HG02884 (cell line): ENCODE measurements at regions not wholly inside any gene's neighbourhood (a gene's known extent, or its start where the extent isn't known, plus 50 kb on each side); places are given as distances from the start of the nearest gene placed in this dataset.
"Not testable (repeated sequence)": the region's sequence is repeated elsewhere in the genome, so short reads cannot be mapped to it uniquely, and the experiment has no call there.

ENCODE experiments used
- ATAC-seq: cut with Tn5 transposase; IDR thresholded peaks from one replicate; pipeline ENCODE4 v1.9.1; 2021; ENCODE audit warnings: mild to moderate bottlenecking, moderate library complexity; ENCODE audit not compliant: unreplicated experiment

GRCh38 chr20:16863303-16863702 is 115.1 kb downstream of the OTOR start:
- no peak for ATAC-seq

GRCh38 chr20:16864069-16864468 is 115.9 kb downstream of the OTOR start:
- ATAC-seq = no peak

GRCh38 chr20:16864963-16865362 is 116.8 kb downstream of the OTOR start:
- ATAC-seq = no peak

- no peak for ATAC-seq
Observed at GRCh38 chr20:16865406-16865805, 117.2 kb downstream of the OTOR start.

- not testable (repeated sequence) for ATAC-seq
Observed at GRCh38 chr20:16873124-16873523, 125.0 kb downstream of the OTOR start.

GRCh38 chr20:16877053-16877554 is 128.9 kb downstream of the OTOR start:
- ATAC-seq = no peak

- ATAC-seq = no peak
Observed at GRCh38 chr20:16885746-16886145, 137.6 kb downstream of the OTOR start.

GRCh38 chr20:16898433-16898832 is 150.3 kb downstream of the OTOR start:
- no peak for ATAC-seq

- ATAC-seq = no peak
Observed at GRCh38 chr20:16902662-16903061, 154.5 kb downstream of the OTOR start.

- no peak for ATAC-seq
Observed at GRCh38 chr20:16904751-16905150, 156.6 kb downstream of the OTOR start.

GRCh38 chr20:16914277-16914676 is 166.1 kb downstream of the OTOR start:
- ATAC-seq = no peak

GRCh38 chr20:16916165-16916564 is 168.0 kb downstream of the OTOR start:
- no peak for ATAC-seq

- ATAC-seq = no peak
Observed at GRCh38 chr20:16917636-16918035, 169.5 kb downstream of the OTOR start.

GRCh38 chr20:16918366-16918765 is 170.2 kb downstream of the OTOR start:
- no peak for ATAC-seq

GRCh38 chr20:16919841-16920240 is 171.7 kb downstream of the OTOR start:
- ATAC-seq = no peak

- ATAC-seq = no peak
Observed at GRCh38 chr20:16922834-16923233, 174.7 kb downstream of the OTOR start.

GRCh38 chr20:16926626-16927430 is 178.7 kb downstream of the OTOR start:
- ATAC-seq = no peak

GRCh38 chr20:16929756-16930155 is 181.6 kb downstream of the OTOR start:
- no peak for ATAC-seq

- ATAC-seq = no peak
Observed at GRCh38 chr20:16930656-16931055, 182.5 kb downstream of the OTOR start.

GRCh38 chr20:16939051-16939450 is 190.9 kb downstream of the OTOR start:
- no peak for ATAC-seq

- ATAC-seq = no peak
Observed at GRCh38 chr20:16940701-16941100, 192.5 kb downstream of the OTOR start.

- ATAC-seq = no peak
Observed at GRCh38 chr20:16942051-16942450, 193.9 kb downstream of the OTOR start.

- no peak for ATAC-seq
Observed at GRCh38 chr20:16942756-16943155, 194.6 kb downstream of the OTOR start.
